SK-MEL-5 (cell line): ENCODE measurements at regions not wholly inside any gene's neighbourhood (a gene's known extent, or its start where the extent isn't known, plus 50 kb on each side); places are given as distances from the start of the nearest gene placed in this dataset.

Experiments used
- DNase-seq: peaks from one replicate; pipeline ENCODE4 v3.0.0-alpha.2; 2016; ENCODE audit warnings: low read depth, low spot score
- in situ Hi-C: cut with HindIII; loops from 2 replicates; pipeline ENCODE4 v1.10.0; 2016; ENCODE audit warnings: low sequenced_read_pairs, high pct_unique_total_duplicates, low pct_unique_long_range_greater_than_20kb

- DNase-seq: no peak
- in situ Hi-C loops: no loop called here
These were observed 225.1 kb upstream of the MPPED2 start for GRCh38 chr11:30811226-30811755.

DNA sequence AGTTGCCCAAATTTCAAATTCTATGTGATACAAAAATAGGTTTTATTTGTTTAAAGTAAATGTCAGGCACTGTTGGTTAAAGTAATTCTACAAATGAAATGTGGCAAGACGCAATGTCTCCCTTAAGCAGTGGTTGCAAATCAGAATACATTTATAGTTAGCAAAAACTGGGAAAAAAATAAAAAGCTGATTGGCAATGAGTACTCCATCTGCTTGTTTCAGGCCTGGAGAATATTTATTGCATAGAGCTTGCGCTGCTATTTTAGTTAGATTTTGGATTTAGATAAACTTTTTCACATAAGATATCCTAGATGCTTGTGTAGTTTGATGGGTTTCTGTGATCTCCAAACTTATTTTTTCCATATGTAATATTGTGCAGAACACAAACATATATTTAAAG lies 224.0 kb upstream of the MPPED2 start:
- DNase-seq: no peak
- in situ Hi-C loops: no loop called here

- no peak for DNase-seq
- in situ Hi-C loops: no loop called here
These were observed 215.2 kb upstream of the MPPED2 start for GRCh38 chr11:30801357-30801756.

DNA sequence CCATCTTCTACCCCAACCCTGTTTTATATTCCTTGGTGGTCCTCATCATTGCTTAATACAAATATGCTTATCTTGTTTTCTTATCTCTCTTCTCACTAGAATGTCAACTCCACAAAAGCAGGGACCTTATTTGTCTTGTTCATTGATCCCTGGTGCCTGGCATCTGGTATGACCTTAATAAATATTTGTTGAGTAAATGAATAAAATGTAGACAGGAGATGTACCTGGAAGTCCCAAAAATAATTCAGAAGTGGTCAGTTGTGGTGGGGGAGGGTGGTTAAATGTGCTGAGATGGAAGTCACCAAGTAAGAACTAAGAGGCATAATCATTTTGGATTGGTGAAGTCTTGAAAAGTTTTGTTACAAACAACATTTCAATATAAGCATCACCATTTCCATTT lies 214.8 kb upstream of the MPPED2 start:
- in situ Hi-C loops: no loop called here
- no peak for DNase-seq

GRCh38 chr11:30798547-30799236 lies 212.5 kb upstream of the MPPED2 start:
- DNase-seq: no peak
- in situ Hi-C loops: no loop called here

- no peak for DNase-seq
- in situ Hi-C loops: no loop called here
These were observed 203.1 kb upstream of the MPPED2 start for GRCh38 chr11:30789270-30789669.

GRCh38 chr11:30788849-30789248 lies 202.7 kb upstream of the MPPED2 start:
- in situ Hi-C loops: no loop called here
- no peak for DNase-seq

- in situ Hi-C loops: no loop called here
- DNase-seq: no peak
These were observed 200.3 kb upstream of the MPPED2 start for GRCh38 chr11:30786256-30787110.

- DNase-seq: no peak
- in situ Hi-C loops: no loop called here
These were observed 192.4 kb upstream of the MPPED2 start for GRCh38 chr11:30778596-30778995.

- in situ Hi-C loops: no loop called here
- peak; percentile 28 for DNase-seq
These were observed 189.0 kb upstream of the MPPED2 start for GRCh38 chr11:30775233-30775522.

DNA sequence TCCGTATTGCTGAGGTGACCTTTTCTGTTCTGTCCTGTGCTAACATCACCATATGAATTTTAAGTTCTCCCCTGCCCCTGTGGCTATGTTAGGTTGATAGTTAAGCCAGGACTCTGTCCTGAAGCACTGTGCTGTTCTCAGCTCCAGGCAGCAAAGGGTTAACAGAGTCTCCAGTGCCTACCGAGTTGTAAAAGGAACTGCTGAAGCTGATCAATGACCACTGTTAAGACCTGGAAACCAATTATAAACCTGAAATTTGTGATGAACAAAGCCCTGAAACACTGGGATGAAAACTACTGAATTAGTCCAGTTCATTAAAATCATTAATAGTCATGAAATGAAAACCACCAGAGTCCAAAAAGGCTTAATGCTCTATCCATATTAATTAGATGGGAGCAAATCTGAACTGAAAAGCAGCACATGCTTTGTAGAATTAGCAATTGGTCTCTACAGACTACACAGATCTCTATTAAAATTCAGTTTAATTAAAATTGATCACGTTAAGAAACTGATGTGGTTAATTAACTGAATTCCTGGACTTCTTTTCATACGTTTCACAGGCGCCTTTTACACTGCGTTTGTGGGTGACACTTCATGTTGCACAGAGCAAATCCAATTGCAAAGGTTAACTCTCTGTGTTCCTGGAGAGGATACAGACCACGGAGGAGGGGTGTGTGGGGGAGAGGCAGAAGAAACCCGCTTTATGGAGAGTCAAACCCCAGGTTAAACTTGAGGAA lies 188.5 kb upstream of the MPPED2 start:
- DNase-seq: no peak
- in situ Hi-C loops: no loop called here

DNA sequence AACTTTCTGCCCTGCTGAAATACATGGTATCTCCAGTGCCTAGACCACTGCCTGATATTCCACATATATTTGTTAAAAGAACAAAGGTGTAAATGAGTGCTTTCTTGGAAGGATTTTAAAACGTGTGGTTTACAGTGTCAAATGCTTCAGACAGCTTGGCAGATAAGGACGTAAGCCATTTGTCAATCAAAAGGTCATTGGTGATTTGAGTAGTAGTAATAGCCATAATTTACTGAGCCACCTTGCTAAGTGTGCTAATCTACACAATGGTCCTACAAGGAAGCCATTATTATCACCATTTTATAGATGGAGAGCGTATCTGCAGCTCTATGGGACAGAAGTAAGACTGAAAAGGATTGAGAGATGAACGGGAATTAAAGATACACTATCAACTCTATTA lies 186.8 kb upstream of the MPPED2 start:
- no peak for DNase-seq
- in situ Hi-C loops: no loop called here

- DNase-seq: no peak
These were observed 177.8 kb upstream of the MPPED2 start for GRCh38 chr11:30763951-30764350.

DNA sequence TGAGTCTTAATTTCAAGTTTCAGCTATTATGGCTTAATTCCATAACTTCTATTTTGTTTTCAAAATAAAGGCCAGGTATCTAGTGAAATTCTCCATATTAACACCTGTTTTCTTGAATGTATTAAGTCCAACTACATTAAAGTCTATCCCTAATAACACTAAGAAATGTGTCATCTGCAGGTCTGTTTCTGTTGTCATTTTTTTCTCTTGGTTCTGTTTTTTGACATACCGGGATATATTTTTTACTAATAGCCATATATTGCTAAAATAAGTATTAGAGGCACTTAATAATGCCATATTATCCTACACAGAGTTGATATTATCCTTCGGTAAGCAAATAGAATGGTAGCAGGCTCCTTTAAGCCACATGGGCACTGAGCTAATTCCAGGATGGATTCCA lies 176.0 kb upstream of the MPPED2 start:
- in situ Hi-C loops: no loop called here

More at GRCh38 chr11:30763951-30764350, 177.8 kb upstream of the MPPED2 start:
- in situ Hi-C loops: no loop called here

GRCh38 chr11:30760345-30760744 lies 174.2 kb upstream of the MPPED2 start:
- in situ Hi-C loops: no loop called here
- DNase-seq: no peak

More for the DNA sequence above, 176.0 kb upstream of the MPPED2 start:
- no peak for DNase-seq

DNA sequence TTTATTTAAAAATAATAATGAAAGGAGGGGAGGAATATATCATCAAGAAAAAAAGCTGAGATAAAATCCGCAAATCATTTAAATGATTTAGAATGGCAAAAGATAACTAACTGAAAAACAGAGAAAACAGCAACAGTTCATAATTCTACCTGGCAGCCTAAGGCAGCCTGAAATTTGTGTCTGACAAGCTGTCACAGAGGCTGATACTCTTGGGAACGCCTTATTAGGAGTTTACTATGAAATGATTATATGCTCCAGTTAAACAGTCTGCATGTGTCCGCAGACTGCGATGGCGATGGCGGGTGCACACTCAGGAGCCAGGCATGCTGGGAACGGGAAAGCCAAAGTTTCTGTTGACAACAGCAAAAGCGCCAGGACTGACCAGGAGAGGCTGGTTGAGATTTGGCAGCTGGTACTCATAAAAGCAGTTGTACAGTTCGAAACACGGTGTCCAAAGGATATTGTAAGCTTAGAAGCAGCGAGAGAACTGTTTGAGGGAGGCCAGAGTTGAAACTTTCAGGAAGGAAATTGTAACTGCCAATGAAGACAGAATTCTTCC lies 172.9 kb upstream of the MPPED2 start:
- in situ Hi-C loops: no loop called here
- DNase-seq: no peak

GRCh38 chr11:30758518-30758917 lies 172.4 kb upstream of the MPPED2 start:
- no peak for DNase-seq
- in situ Hi-C loops: no loop called here

DNA sequence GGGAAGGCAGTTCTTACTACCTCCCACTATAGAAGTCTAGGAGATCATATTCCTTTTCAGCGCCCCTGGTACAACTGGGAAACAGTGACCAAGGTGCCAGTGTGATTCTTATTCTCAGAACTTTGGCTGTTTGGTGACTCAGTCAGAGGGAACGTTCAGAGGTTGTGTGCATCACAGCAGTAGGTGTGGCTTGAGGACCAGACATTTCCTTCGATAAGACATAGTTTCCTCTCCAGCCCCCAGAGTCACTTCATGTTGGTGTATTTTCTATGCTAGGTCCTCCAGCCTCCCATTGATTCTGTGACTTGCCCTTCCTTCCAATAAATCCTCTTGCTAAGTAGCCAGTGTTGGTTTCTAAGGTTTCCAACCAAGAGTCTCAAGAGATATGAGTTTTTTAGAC lies 171.9 kb upstream of the MPPED2 start:
- DNase-seq: no peak
- in situ Hi-C loops: no loop called here
